ENCODE measurements at regions not wholly inside any gene's neighbourhood (a gene's known extent, or its start where the extent isn't known, plus 50 kb on each side); places are given as distances from the start of the nearest gene placed in this dataset.

DNA sequence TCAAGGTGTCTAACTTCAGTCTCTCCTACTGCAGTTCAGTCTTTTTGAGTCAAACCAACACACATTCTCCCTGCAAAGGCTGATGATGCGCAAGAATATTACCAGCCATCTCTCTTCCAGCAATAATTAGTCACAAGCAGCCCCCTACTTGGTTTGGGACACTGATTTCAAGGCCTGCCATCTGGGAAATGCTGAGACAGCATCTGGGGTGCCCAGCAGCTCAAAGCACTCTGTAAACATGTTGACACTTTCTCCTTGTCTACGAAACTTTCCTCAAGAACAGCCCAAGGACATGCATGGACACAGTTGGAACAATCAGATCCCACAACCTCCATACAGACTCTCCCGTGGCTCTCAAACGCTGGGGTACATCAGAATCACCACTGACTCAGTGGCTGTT lies 149.2 kb upstream of the RPL38 start:
- Histone ChIP-seq H3K27ac (ENCODE audit: extremely low read depth, low read depth, low read length) (no peak overlapping the region), H3K79me2 (ENCODE audit: control insufficient read depth, insufficient read depth, low read length) (no peaks in the 10 kb centered on the region), H3K4me3 (no peak overlapping the region), H3K27me3 (ENCODE audit: control insufficient read depth in 2 of 2, insufficient read depth in 2 of 2, low read length in 2 of 2) (peaks cover 17 to 41% of the 10 kb centered on the region in 2 experiments; a peak in 4 of 5 replicates), H3K4me1 (replicated peaks in 1 of 2; ENCODE audit: control insufficient read depth in 2 of 2, insufficient read depth in 2 of 2, low read length in 2 of 2) (no peaks in the 10 kb centered on the region), H3K36me3 (ENCODE audit: control insufficient read depth, insufficient read depth, low read length) (no peaks in the 10 kb centered on the region), H3K4me2 (ENCODE audit: insufficient read depth, low read length) (no peak overlapping the region), H4K20me1 (replicated peaks; ENCODE audit: control insufficient read depth, insufficient read depth, low read length) (peaks cover 8% of the 10 kb centered on the region; the same call in 1 of the 2 replicates), H3K9me1 (ENCODE audit: control insufficient read depth, insufficient read depth, low read length) (no peaks in the 10 kb centered on the region), H2AFZ (ENCODE audit: low read depth, low read length) (no peak overlapping the region), H3K9ac (ENCODE audit: insufficient read depth in 1 of 2, low read depth in 2 of 2, low read length in 2 of 2) (no peak overlapping the region), H3K9me3 (replicated peaks; ENCODE audit: control insufficient read depth, insufficient read depth, low read depth, low read length) (no peaks in the 10 kb centered on the region)
- FAIRE-seq (no peak), ATAC-seq (no peak), DNase-seq (ENCODE audit: extremely low read depth in 1 of 4, low spot score in 3 of 4) (no peak)
- intact Hi-C loops (cut with micrococcal nuclease) (no loop called here), in situ Hi-C loops (cut with MboI) (no loop called here)
- POLR2A ChIA-PET = no interaction called here
- BruUV-seq (replicated peaks) = no TSS peak
- TF ChIP-seq RB1 (IDR thresholded peaks at IDR 0.05; ENCODE audit: low read depth) = no peak
- no peak for TF ChIP-seq NR1H2 (CRISPR knock-in tag; IDR thresholded peaks at IDR 0.05)
- TF ChIP-seq GTF2A2 (tag; IDR thresholded peaks at IDR 0.05) = no peak
- no peak for TF ChIP-seq BCOR (IDR thresholded peaks at IDR 0.05)
- no peak for TF ChIP-seq SMAD1 (IDR thresholded peaks at IDR 0.05; ENCODE audit: low read depth, low read length, partially characterized antibody)
- no peak for TF ChIP-seq SREBF2 (CRISPR knock-in tag; IDR thresholded peaks at IDR 0.05)
- no peak for TF ChIP-seq TCF7 (IDR thresholded peaks at IDR 0.05; ENCODE audit: borderline replicate concordance)
- TF ChIP-seq SOX6 (IDR thresholded peaks at IDR 0.05) = no peak
- TF ChIP-seq TARDBP (IDR thresholded peaks at IDR 0.05) = no peak
- TF ChIP-seq XRCC5 (IDR thresholded peaks at IDR 0.05; ENCODE audit: low read depth, low read length) = no peak
- TF ChIP-seq KLF1 (tag; IDR thresholded peaks at IDR 0.05) = no peak
- TF ChIP-seq ZNF175 (CRISPR knock-in tag; IDR thresholded peaks at IDR 0.05; ENCODE audit: low read depth) = no peak
- TF ChIP-seq RNF2 (IDR thresholded peaks at IDR 0.05) = no peak
- no peak for TF ChIP-seq RBM22 (IDR thresholded peaks at IDR 0.05; ENCODE audit: low read depth, low read length, poor library complexity, severe bottlenecking)
- TF ChIP-seq DMBX1 (CRISPR knock-in tag; IDR thresholded peaks at IDR 0.05; ENCODE audit: borderline replicate concordance) = no peak
- TF ChIP-seq SUPT5H (IDR thresholded peaks at IDR 0.05) = no peak
- no peak for TF ChIP-seq ZNF384 (IDR thresholded peaks at IDR 0.05; ENCODE audit: low read depth, low read length)
- TF ChIP-seq NCOA1 (IDR thresholded peaks at IDR 0.05; ENCODE audit: low read depth) = no peak
- CTCF ChIA-PET (ENCODE audit: low intra/inter-chr PET ratio) = no interaction called here
- 1% methylated on average over 4 of the region's 4 CpGs for WGBS (ENCODE audit: insufficient coverage, low coverage, missing lambda C conversion rate)
